GM04504 (cell line): ENCODE measurements at regions not wholly inside any gene's neighbourhood (a gene's known extent, or its start where the extent isn't known, plus 50 kb on each side); places are given as distances from the start of the nearest gene placed in this dataset.

Source experiments
- DNase-seq: peaks from one replicate; pipeline ENCODE4 v3.0.0-alpha.2; 2012; ENCODE audit warnings: low read depth

GRCh38 chr11:122062763-122063162 lies 53.3 kb downstream of the BLID start:
- DNase-seq: no peak

- no peak for DNase-seq
Measured at GRCh38 chr11:122059565-122059964, 56.5 kb downstream of the BLID start.

GRCh38 chr11:122050021-122050690 lies 65.9 kb downstream of the BLID start:
- DNase-seq: no peak

GRCh38 chr11:122048401-122048800 lies 67.6 kb downstream of the BLID start:
- no peak for DNase-seq

- peak; percentile 57 for DNase-seq
Measured at GRCh38 chr11:122046846-122047245, 69.2 kb downstream of the BLID start.

GRCh38 chr11:122046438-122046837 lies 69.6 kb downstream of the BLID start:
- DNase-seq: no peak

- DNase-seq: peak; percentile 54
Measured at GRCh38 chr11:122045181-122045586, 70.8 kb downstream of the BLID start.

- no peak for DNase-seq
Measured at GRCh38 chr11:122044086-122044485, 71.9 kb downstream of the BLID start.

- no peak for DNase-seq
Measured at GRCh38 chr11:122042981-122043380, 73.0 kb downstream of the BLID start.

- no peak for DNase-seq
Measured at GRCh38 chr11:122040464-122040863, 75.6 kb downstream of the BLID start.

- DNase-seq: peak; percentile 83
Measured at GRCh38 chr11:122038543-122038942, 77.5 kb downstream of the BLID start.

- no peak for DNase-seq
Measured at GRCh38 chr11:122037911-122038310, 78.1 kb downstream of the BLID start.

GRCh38 chr11:122036493-122036892 lies 79.5 kb downstream of the BLID start:
- no peak for DNase-seq

- peak; percentile 46 for DNase-seq
Measured at GRCh38 chr11:122036018-122036417, 80.0 kb downstream of the BLID start.

GRCh38 chr11:122033631-122034030 lies 82.4 kb downstream of the BLID start:
- no peak for DNase-seq

GRCh38 chr11:122033193-122033592 lies 82.8 kb downstream of the BLID start:
- no peak for DNase-seq

- DNase-seq: peak; percentile 87
Measured at GRCh38 chr11:122032317-122032716, 83.7 kb downstream of the BLID start.

GRCh38 chr11:122031813-122032212 lies 84.2 kb downstream of the BLID start:
- no peak for DNase-seq

GRCh38 chr11:122030286-122030685 lies 85.7 kb downstream of the BLID start:
- no peak for DNase-seq

GRCh38 chr11:122028545-122028944 lies 87.5 kb downstream of the BLID start:
- no peak for DNase-seq

GRCh38 chr11:122028036-122028435 lies 88.0 kb downstream of the BLID start:
- DNase-seq: no peak

GRCh38 chr11:122025757-122026156 lies 90.3 kb downstream of the BLID start:
- no peak for DNase-seq

GRCh38 chr11:122024278-122024677 lies 91.7 kb downstream of the BLID start:
- DNase-seq: no peak

GRCh38 chr11:122023614-122024250 lies 92.3 kb downstream of the BLID start:
- DNase-seq: no peak
